Gastrocnemius medialis (tissue), 4 donors: ENCODE measurements at regions not wholly inside any gene's neighbourhood (a gene's known extent, or its start where the extent isn't known, plus 50 kb on each side); places are given as distances from the start of the nearest gene placed in this dataset.

Source experiments
- POLR2A ChIP-seq, 2 donors: fragments of 450-650 bp; IDR thresholded peaks; one replicate each; pipeline ENCODE4 v1.6.1; 2017; ENCODE audit warnings: antibody characterized with exemption in 2 of 2, mild to moderate bottlenecking in 2 of 2, moderate library complexity in 2 of 2
- TF ChIP-seq, protein P1 (sequence below), 5 experiments: fragments of 450-650 bp in 3 of 5; fragments of 200-600 bp in 2 of 5; sonication (generic) in 2 of 5; IDR thresholded peaks in 4 of 5; conservative IDR thresholded peaks in 1 of 5; 1 replicate in 4 of 5; 2 replicates in 1 of 5; pipeline ENCODE4 v1.5.1; 2016 to 2019; ENCODE audit warnings: antibody characterized with exemption in 5 of 5, mild to moderate bottlenecking in 3 of 5, moderate library complexity in 3 of 5

GRCh38 chr18:60686142-60686541, 313.6 kb upstream of the MC4R start:
- TF ChIP-seq, protein P1, sequence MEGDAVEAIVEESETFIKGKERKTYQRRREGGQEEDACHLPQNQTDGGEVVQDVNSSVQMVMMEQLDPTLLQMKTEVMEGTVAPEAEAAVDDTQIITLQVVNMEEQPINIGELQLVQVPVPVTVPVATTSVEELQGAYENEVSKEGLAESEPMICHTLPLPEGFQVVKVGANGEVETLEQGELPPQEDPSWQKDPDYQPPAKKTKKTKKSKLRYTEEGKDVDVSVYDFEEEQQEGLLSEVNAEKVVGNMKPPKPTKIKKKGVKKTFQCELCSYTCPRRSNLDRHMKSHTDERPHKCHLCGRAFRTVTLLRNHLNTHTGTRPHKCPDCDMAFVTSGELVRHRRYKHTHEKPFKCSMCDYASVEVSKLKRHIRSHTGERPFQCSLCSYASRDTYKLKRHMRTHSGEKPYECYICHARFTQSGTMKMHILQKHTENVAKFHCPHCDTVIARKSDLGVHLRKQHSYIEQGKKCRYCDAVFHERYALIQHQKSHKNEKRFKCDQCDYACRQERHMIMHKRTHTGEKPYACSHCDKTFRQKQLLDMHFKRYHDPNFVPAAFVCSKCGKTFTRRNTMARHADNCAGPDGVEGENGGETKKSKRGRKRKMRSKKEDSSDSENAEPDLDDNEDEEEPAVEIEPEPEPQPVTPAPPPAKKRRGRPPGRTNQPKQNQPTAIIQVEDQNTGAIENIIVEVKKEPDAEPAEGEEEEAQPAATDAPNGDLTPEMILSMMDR (IDR thresholded peaks at IDR 0.05 in 4 of 5, conservative IDR thresholded peaks at IDR 0.05 in 1 of 5), result no peak
- no peak for TF ChIP-seq POLR2A (IDR thresholded peaks at IDR 0.05)
